NCI-H526 (cell line): ENCODE measurements at regions not wholly inside any gene's neighbourhood (a gene's known extent, or its start where the extent isn't known, plus 50 kb on each side); places are given as distances from the start of the nearest gene placed in this dataset.
"Not testable (repeated sequence)": the region's sequence is repeated elsewhere in the genome, so short reads cannot be mapped to it uniquely, and the experiment has no call there.

ENCODE experiments used
- DNase-seq, 2 experiments: peaks; one replicate each; lab custom pipeline; 2025; lab: John Stamatoyannopoulos, UW

- no peak for DNase-seq
Measured at GRCh38 chr19:27828829-27829228, 1384.1 kb downstream of the UQCRFS1 start.

GRCh38 chr19:27824108-27824507 is 1388.8 kb downstream of the UQCRFS1 start:
- DNase-seq, result no peak

- DNase-seq, result no peak
Measured at GRCh38 chr19:27822336-27822735, 1390.6 kb downstream of the UQCRFS1 start.

- DNase-seq, result no peak
Measured at GRCh38 chr19:27821418-27822018, 1391.4 kb downstream of the UQCRFS1 start.

GRCh38 chr19:27815985-27816384 is 1397.0 kb downstream of the UQCRFS1 start:
- DNase-seq, result no peak

GRCh38 chr19:27814834-27815233 is 1398.1 kb downstream of the UQCRFS1 start:
- DNase-seq, result not testable (repeated sequence)

GRCh38 chr19:27814274-27814673 is 1398.7 kb downstream of the UQCRFS1 start:
- DNase-seq, result not testable (repeated sequence)

GRCh38 chr19:27806471-27807070 is 1406.4 kb downstream of the UQCRFS1 start:
- no peak for DNase-seq

- no peak for DNase-seq
Measured at GRCh38 chr19:27805848-27806247, 1407.1 kb downstream of the UQCRFS1 start.

GRCh38 chr19:27802293-27802692 is 1410.7 kb downstream of the UQCRFS1 start:
- not testable (repeated sequence) for DNase-seq

- no peak for DNase-seq
Measured at GRCh38 chr19:27796540-27796939, 1416.4 kb downstream of the UQCRFS1 start.

- DNase-seq, result no peak
Measured at GRCh38 chr19:27796073-27796472, 1416.9 kb downstream of the UQCRFS1 start.

GRCh38 chr19:27795369-27795768 is 1417.6 kb downstream of the UQCRFS1 start:
- no peak for DNase-seq

GRCh38 chr19:27794494-27795042 is 1418.4 kb downstream of the UQCRFS1 start:
- DNase-seq, result peak in 1 of 2 experiments; percentile 40

- DNase-seq, result peak; percentile 94 to 95
Measured at GRCh38 chr19:27793644-27794493, 1419.1 kb downstream of the UQCRFS1 start.

- peak; percentile 91 to 94 for DNase-seq
Measured at GRCh38 chr19:27793128-27793643, 1419.8 kb downstream of the UQCRFS1 start.

GRCh38 chr19:27792576-27793127 is 1420.3 kb downstream of the UQCRFS1 start:
- DNase-seq, result no peak

GRCh38 chr19:27780367-27781075 is 1432.4 kb downstream of the UQCRFS1 start:
- DNase-seq, result no peak

GRCh38 chr19:27779954-27780353 is 1433.0 kb downstream of the UQCRFS1 start:
- no peak for DNase-seq

- DNase-seq, result no peak
Measured at GRCh38 chr19:27777726-27778125, 1435.2 kb downstream of the UQCRFS1 start.

- DNase-seq, result no peak
Measured at GRCh38 chr19:27777242-27777641, 1435.7 kb downstream of the UQCRFS1 start.
